ENCODE measurements at regions not wholly inside any gene's neighbourhood (a gene's known extent, or its start where the extent isn't known, plus 50 kb on each side); places are given as distances from the start of the nearest gene placed in this dataset.

DNA sequence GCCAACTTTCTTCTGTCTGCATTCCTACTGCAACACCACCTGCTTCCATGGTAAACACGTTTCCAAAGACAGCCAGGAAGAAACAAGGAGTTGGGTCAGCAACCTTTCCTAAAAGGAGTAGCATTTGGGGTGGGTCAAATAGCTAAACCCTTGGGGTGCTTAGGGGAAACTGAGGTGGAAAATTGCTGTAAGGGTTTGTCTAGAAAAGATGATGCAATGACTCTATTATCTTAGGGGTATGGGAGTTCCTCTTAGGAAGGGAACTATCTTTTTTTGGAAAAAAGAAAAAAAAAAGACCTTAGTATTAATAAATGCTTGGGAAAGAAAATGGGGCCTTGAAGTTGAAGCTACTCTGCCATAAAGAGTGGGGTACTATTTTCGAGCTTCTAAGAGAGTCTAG, 86.1 kb upstream of the POMGNT2 start (continued):
- TF ChIP-seq CREB5 (CRISPR knock-in tag; IDR thresholded peaks at IDR 0.05; ENCODE audit: low read depth) (no peak), OSR1 (CRISPR knock-in tag; IDR thresholded peaks at IDR 0.05) (no peak), ARNTL (CRISPR knock-in tag; IDR thresholded peaks at IDR 0.05; ENCODE audit: borderline replicate concordance, low read depth) (no peak), CSDC2 (CRISPR knock-in tag; IDR thresholded peaks at IDR 0.05) (no peak), TCF4 (CRISPR knock-in tag; IDR thresholded peaks at IDR 0.05; ENCODE audit: borderline replicate concordance) (no peak), ZFP30 (CRISPR knock-in tag; IDR thresholded peaks at IDR 0.05) (no peak), CSRNP3 (CRISPR knock-in tag; IDR thresholded peaks at IDR 0.05) (no peak)

DNA sequence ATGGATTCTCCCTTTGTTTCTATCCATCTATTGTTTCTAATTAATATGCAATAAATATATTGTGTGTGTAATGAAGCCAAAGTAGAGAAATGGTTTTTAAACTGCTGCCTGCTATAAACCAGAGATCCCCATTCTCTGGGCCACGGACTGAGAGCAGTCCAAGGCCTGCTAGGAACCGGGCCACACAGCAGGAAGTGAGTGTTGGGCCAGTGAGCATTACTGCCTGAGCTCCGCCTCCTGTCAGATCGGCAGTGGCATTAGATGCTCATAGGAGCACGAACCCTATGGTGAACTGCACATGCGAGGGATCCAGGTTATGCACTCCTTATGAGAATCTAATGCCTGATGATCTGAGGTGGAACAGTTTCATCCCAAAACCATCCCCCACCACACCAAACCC, 85.2 kb upstream of the POMGNT2 start:
- no peak for ATAC-seq
- TF ChIP-seq ESRRG (CRISPR knock-in tag; IDR thresholded peaks at IDR 0.05): no peak
- no peak for TF ChIP-seq TOX (CRISPR knock-in tag; IDR thresholded peaks at IDR 0.05; ENCODE audit: borderline replicate concordance)
- TF ChIP-seq OSR1 (CRISPR knock-in tag; IDR thresholded peaks at IDR 0.05): no peak
- TF ChIP-seq CSDC2 (CRISPR knock-in tag; IDR thresholded peaks at IDR 0.05): no peak
- no peak for TF ChIP-seq PPARA (CRISPR knock-in tag; IDR thresholded peaks at IDR 0.05; ENCODE audit: borderline replicate concordance)
- TF ChIP-seq ZNF8 (CRISPR knock-in tag; IDR thresholded peaks at IDR 0.05): no peak
- TF ChIP-seq CREB5 (CRISPR knock-in tag; IDR thresholded peaks at IDR 0.05; ENCODE audit: low read depth): no peak
- no peak for TF ChIP-seq ZFP30 (CRISPR knock-in tag; IDR thresholded peaks at IDR 0.05)
- no peak for TF ChIP-seq GLIS3 (CRISPR knock-in tag; IDR thresholded peaks at IDR 0.05)
- TF ChIP-seq CSRNP3 (CRISPR knock-in tag; IDR thresholded peaks at IDR 0.05): no peak
- TF ChIP-seq TCF4 (CRISPR knock-in tag; IDR thresholded peaks at IDR 0.05; ENCODE audit: borderline replicate concordance): no peak
- TF ChIP-seq TSHZ2 (CRISPR knock-in tag; IDR thresholded peaks at IDR 0.05): no peak
- no peak for TF ChIP-seq ARNTL (CRISPR knock-in tag; IDR thresholded peaks at IDR 0.05; ENCODE audit: borderline replicate concordance, low read depth)
- TF ChIP-seq ZNF70 (CRISPR knock-in tag; IDR thresholded peaks at IDR 0.05): no peak
- TF ChIP-seq SNAI2 (CRISPR knock-in tag; IDR thresholded peaks at IDR 0.05): no peak
- TF ChIP-seq, protein P1, sequence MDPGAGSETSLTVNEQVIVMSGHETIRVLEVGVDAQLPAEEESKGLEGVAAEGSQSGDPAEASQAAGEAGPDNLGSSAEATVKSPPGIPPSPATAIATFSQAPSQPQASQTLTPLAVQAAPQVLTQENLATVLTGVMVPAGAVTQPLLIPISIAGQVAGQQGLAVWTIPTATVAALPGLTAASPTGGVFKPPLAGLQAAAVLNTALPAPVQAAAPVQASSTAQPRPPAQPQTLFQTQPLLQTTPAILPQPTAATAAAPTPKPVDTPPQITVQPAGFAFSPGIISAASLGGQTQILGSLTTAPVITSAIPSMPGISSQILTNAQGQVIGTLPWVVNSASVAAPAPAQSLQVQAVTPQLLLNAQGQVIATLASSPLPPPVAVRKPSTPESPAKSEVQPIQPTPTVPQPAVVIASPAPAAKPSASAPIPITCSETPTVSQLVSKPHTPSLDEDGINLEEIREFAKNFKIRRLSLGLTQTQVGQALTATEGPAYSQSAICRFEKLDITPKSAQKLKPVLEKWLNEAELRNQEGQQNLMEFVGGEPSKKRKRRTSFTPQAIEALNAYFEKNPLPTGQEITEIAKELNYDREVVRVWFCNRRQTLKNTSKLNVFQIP (CRISPR knock-in tag; IDR thresholded peaks at IDR 0.05; ENCODE audit: borderline replicate concordance, low read depth): no peak
- TF ChIP-seq, protein P2, sequence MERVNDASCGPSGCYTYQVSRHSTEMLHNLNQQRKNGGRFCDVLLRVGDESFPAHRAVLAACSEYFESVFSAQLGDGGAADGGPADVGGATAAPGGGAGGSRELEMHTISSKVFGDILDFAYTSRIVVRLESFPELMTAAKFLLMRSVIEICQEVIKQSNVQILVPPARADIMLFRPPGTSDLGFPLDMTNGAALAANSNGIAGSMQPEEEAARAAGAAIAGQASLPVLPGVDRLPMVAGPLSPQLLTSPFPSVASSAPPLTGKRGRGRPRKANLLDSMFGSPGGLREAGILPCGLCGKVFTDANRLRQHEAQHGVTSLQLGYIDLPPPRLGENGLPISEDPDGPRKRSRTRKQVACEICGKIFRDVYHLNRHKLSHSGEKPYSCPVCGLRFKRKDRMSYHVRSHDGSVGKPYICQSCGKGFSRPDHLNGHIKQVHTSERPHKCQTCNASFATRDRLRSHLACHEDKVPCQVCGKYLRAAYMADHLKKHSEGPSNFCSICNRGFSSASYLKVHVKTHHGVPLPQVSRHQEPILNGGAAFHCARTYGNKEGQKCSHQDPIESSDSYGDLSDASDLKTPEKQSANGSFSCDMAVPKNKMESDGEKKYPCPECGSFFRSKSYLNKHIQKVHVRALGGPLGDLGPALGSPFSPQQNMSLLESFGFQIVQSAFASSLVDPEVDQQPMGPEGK (CRISPR knock-in tag; IDR thresholded peaks at IDR 0.05; ENCODE audit: borderline replicate concordance): no peak
- TF ChIP-seq BACH2 (CRISPR knock-in tag; IDR thresholded peaks at IDR 0.05; ENCODE audit: borderline replicate concordance): no peak
- no peak for TF ChIP-seq ZNF565 (CRISPR knock-in tag; conservative IDR thresholded peaks at IDR 0.05; ENCODE audit: low read depth)
